ENCODE measurements at regions not wholly inside any gene's neighbourhood (a gene's known extent, or its start where the extent isn't known, plus 50 kb on each side); places are given as distances from the start of the nearest gene placed in this dataset.

GRCh38 chr2:727071-727470, 49.9 kb upstream of the TMEM18 start (continued):
- TF ChIP-seq ZNF37A (tag by site-specific recombination; IDR thresholded peaks at IDR 0.05) (no peak), ZNF501 (tag by site-specific recombination; IDR thresholded peaks at IDR 0.05) (no peak), ZNF549 (tag by site-specific recombination; IDR thresholded peaks at IDR 0.05) (no peak)
